NB4 (cell line): ENCODE measurements at regions not wholly inside any gene's neighbourhood (a gene's known extent, or its start where the extent isn't known, plus 50 kb on each side); places are given as distances from the start of the nearest gene placed in this dataset.

Experiments
- DNase-seq: peaks from one replicate; pipeline ENCODE4 v3.0.0; 2010; ENCODE audit warnings: low read depth
- H3K4me3 ChIP-seq: one replicate; pipeline ENCODE4 v1.5.1; 2011; ENCODE audit warnings: mild to moderate bottlenecking, low read depth, low read length, moderate library complexity
- MAX ChIP-seq: IDR thresholded peaks from 2 replicates; pipeline ENCODE4 v1.6.1; 2011; ENCODE audit warnings: low read depth, low read length
- MYC ChIP-seq: IDR thresholded peaks from 2 replicates; pipeline ENCODE4 v1.6.1; 2011; ENCODE audit warnings: low read depth, low read length
- POLR2A ChIP-seq: IDR thresholded peaks from 2 replicates; pipeline ENCODE4 v1.6.1; 2011; ENCODE audit warnings: mild to moderate bottlenecking; ENCODE audit not compliant: insufficient read length; ENCODE audit errors: extremely low read depth
- TF ChIP-seq, protein P1 (sequence below): IDR thresholded peaks from one replicate; pipeline ENCODE4 v1.5.1; 2012; ENCODE audit warnings: low read depth, low read length

DNA sequence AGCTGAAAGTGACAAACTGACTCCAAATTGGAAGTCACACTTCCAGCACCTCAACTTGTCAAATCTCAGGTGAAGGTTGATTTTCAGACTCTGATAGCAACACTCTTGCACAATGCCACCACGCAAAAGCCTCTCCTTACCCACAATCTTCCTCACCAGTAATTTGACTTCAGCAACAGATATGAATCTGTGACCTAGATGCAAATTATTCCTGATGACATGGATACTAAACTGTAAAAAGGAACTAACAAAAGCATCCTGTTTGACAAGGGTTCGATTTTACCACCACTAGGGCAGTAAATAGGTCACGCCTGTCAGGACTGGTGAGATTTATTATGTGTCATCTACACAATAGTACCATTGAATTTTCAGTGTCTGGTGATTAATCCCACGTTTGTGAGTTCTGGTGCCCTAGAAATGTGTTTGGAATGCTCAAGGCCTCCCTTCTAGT is 134.4 kb upstream of the COL21A1 start:
- TF ChIP-seq, protein P1, sequence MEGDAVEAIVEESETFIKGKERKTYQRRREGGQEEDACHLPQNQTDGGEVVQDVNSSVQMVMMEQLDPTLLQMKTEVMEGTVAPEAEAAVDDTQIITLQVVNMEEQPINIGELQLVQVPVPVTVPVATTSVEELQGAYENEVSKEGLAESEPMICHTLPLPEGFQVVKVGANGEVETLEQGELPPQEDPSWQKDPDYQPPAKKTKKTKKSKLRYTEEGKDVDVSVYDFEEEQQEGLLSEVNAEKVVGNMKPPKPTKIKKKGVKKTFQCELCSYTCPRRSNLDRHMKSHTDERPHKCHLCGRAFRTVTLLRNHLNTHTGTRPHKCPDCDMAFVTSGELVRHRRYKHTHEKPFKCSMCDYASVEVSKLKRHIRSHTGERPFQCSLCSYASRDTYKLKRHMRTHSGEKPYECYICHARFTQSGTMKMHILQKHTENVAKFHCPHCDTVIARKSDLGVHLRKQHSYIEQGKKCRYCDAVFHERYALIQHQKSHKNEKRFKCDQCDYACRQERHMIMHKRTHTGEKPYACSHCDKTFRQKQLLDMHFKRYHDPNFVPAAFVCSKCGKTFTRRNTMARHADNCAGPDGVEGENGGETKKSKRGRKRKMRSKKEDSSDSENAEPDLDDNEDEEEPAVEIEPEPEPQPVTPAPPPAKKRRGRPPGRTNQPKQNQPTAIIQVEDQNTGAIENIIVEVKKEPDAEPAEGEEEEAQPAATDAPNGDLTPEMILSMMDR, result no peak
- no peak for TF ChIP-seq POLR2A
- no peak for TF ChIP-seq MYC
- no peak for TF ChIP-seq MAX
- no peak for DNase-seq
- no peak overlapping the region for H3K4me3 ChIP-seq

DNA sequence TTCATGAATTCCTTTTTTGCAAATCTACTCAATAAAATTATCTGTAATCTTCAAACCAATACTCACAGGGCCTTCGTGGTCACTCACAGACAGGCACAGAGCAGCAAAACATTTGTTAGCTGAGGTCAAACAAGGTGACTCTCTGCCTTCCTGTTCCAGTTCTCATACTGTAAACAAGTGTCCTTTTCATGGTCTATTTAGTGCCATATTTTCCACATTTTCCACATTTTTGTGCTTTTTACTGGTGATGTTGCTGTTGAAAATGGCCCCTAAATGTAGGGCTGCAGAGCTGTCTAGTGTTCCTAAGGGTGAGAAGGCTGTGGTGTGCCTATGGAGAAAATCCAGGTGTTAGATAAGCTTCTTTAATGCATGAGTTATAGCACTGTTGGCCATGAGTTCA is 133.1 kb upstream of the COL21A1 start:
- TF ChIP-seq MAX (no peak), MYC (no peak), POLR2A (no peak)
- TF ChIP-seq, protein P1, result no peak
- H3K4me3 ChIP-seq, result no peak overlapping the region
- DNase-seq, result no peak

DNA sequence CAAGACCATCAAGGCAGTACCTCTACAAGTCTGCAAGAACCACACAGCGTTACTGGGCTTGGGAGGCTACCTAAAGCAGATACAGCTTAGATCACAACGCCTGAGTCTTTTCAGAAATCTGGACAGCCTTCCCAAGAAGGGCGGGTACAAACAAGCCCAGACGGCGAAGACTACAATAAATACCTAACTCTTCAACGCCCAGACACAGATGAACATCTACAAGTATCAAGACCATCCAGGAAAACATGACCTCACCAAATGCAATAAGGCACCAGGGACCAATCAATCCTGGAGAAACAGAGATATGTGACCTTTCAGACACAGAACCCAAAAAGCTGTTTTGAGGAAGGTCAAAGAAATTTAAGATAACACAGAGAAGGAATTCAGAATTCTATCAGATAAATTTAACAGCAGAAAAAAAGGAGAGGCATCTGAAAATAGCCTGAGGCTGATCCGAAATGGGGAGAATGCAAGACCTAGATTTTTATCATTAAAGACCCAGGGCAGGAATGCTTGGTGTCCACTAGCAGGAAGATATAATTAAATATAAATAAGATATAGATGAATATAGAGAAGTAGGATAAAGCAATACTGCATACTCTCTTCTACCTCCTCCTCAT is 131.7 kb upstream of the COL21A1 start:
- no peak for TF ChIP-seq MYC
- TF ChIP-seq, protein P1, result no peak
- no peak for TF ChIP-seq POLR2A
- no peak for TF ChIP-seq MAX
- no peak overlapping the region for H3K4me3 ChIP-seq
- DNase-seq, result no peak

- no peak for TF ChIP-seq POLR2A
- TF ChIP-seq MAX, result no peak
- TF ChIP-seq MYC, result no peak
- TF ChIP-seq, protein P1, result no peak
- H3K4me3 ChIP-seq, result no peak overlapping the region
- DNase-seq, result no peak
Observed at GRCh38 chr6:56378507-56378906, 131.1 kb upstream of the COL21A1 start.

GRCh38 chr6:56377295-56377694 is 129.9 kb upstream of the COL21A1 start:
- TF ChIP-seq, protein P1, result no peak
- TF ChIP-seq MYC, result no peak
- no peak for TF ChIP-seq POLR2A
- TF ChIP-seq MAX, result no peak
- H3K4me3 ChIP-seq, result no peak overlapping the region
- DNase-seq, result no peak

DNA sequence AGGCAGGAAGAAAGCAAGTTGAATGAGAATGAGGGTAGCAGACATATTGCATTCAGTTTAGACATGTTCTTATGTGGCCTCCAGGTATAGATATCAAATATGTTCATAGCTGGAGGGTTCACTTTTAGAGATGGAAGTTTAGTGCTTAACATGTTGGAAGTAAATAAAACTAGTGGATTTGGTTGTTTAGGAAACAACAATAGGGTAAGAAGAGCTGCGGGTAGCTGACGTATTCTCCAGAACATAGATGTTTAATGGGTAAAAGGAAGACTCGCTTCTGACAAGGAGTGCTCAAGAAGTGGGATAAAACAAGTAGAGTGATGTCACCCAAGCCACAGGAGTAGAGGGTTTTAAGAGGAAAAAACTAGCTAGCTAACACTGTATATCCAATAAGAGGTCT is 128.4 kb upstream of the COL21A1 start:
- DNase-seq, result no peak
- TF ChIP-seq MYC (no peak), MAX (no peak), POLR2A (no peak)
- TF ChIP-seq, protein P1, result no peak
- H3K4me3 ChIP-seq, result no peak overlapping the region
